GM13976 (cell line): ENCODE measurements at regions not wholly inside any gene's neighbourhood (a gene's known extent, or its start where the extent isn't known, plus 50 kb on each side); places are given as distances from the start of the nearest gene placed in this dataset.

Experiments
- DNase-seq: peaks from one replicate; pipeline ENCODE4 v3.0.0; 2012; ENCODE audit warnings: low spot score
- CTCF ChIP-seq: IDR thresholded peaks from 2 replicates; pipeline ENCODE4 v1.5.1; 2012; ENCODE audit warnings: borderline replicate concordance, mild to moderate bottlenecking; ENCODE audit not compliant: insufficient read depth; ENCODE audit errors: extremely low read depth, missing control alignments, control extremely low read depth
- in situ Hi-C: fragments of 300-500 bp; cut with MboI; formaldehyde crosslinking; loops from one replicate; pipeline ENCODE4 v1.12.0; 2022; ENCODE audit warnings: low sequenced_read_pairs, mixed read lengths, inconsistent platforms; ENCODE audit not compliant: unreplicated experiment

DNA sequence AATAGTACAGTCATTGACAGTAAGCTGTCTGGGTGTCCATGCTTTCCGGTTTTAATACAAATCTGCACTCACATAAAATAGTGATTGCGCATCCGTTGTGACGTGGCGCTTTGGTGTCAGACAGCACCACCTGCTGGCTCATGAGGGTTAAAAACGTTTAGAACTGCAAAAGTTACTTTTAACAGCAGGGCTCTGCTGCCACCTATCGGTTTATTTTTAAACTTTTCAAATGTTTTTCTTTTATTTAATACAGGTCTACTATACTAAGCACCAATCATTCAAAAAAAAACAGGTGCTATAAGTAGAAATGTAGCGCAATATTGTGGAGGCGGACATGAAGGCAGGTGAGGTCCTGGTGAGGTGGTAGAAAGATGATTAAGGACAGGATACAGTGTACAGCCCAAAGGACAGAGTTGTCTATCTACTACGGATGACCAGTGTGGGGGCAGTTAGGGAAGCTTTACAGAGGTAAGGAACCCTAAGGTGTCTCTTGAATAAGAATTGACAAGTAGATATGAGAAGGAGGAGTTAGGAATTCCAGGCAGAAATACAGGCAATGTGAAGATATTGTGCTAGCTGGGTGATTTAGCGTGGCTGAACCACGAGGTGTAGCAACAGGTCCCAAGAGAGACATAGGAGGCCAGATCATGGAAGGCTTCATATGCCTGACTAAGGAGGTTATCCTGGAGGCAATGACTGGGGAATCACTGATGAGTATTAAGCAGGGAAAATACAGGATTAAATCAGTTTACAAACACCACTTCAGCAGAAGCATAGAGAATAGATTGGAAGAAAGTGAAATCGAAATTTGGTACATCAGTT, 91.5 kb upstream of the PRB2 start:
- DNase-seq, result peak; percentile 72
- TF ChIP-seq CTCF, result peak; percentile 75
- in situ Hi-C loops, result loop anchor here (5.0 to 25.0 kb wide), 3 partner anchors 255 to 1250 kb away; no protein-coding TSS in a partner anchor

DNA sequence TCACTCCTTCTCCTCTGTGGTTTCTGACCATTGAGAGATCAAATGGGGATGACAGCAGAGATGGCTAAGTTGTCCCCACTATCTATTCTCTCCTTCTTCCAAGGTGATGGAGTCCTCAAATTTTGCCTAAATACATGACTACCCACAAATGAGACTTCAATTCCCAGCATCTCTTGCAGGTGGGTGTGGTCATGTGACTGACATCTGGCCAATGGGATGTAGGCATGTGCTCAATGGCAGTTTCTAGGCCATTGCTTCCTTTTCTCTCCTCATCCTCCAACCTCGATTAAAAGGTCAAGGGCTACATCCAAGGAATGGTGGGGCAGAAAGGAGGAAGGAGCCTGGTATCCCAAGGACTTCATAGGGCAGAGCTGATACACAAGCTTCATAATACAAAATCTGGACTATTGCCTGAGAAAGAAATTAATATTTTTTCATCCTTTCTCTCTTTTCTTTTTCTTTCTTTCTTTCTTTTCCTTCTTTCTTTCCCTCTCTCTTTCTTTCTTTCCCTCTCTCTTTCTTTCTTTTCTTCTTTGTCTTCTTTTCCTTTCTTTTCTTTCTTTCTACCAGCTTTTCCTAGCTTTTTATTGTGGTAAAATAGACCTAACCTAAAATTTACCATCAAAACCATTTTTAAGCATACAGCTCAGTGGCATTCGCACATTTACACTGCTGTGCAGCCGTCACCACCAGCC, 100.9 kb upstream of the PRB2 start:
- DNase-seq, result no peak
- TF ChIP-seq CTCF, result no peak
- in situ Hi-C loops, result loop anchor here (25.0 kb wide), 1 partner anchor 1259 kb away; no protein-coding TSS in a partner anchor

- no peak for TF ChIP-seq CTCF
- no peak for DNase-seq
- in situ Hi-C loops, result loop anchor here (25.0 kb wide), 1 partner anchor 1260 kb away; no protein-coding TSS in a partner anchor
Observed at GRCh38 chr12:11497438-11497837, 102.1 kb upstream of the PRB2 start.

DNA sequence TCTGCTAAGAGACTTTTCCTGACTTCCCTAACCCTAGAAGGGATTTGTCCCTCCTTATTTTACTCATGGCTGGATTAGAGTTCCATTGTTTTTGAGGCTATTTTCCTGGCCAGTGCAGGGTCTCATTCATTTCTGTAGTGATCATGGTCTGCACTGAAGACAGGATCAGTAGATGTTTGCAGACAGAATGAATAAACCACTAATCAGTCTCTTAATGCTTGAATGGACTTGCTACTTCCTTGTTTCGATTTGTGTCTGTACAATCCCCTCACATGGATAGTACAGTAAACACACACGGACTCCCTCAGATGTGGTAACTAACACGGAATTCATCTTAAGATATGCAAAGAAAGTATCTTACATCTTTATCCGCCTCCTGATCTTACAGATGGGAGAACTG, 102.6 kb upstream of the PRB2 start:
- no peak for TF ChIP-seq CTCF
- in situ Hi-C loops, result loop anchor here (25.0 kb wide), 1 partner anchor 1261 kb away; no protein-coding TSS in a partner anchor
- DNase-seq, result peak; percentile 56

GRCh38 chr12:11498574-11498973, 103.2 kb upstream of the PRB2 start:
- peak; percentile 44 for DNase-seq

GRCh38 chr12:11499806-11500187, 104.4 kb upstream of the PRB2 start:
- in situ Hi-C loops, result loop anchor here (25.0 kb wide), 1 partner anchor 1262 kb away; no protein-coding TSS in a partner anchor
- no peak for TF ChIP-seq CTCF
- DNase-seq, result no peak

More at GRCh38 chr12:11498574-11498973, 103.2 kb upstream of the PRB2 start:
- in situ Hi-C loops, result loop anchor here (25.0 kb wide), 1 partner anchor 1261 kb away; no protein-coding TSS in a partner anchor
